Esophagus muscularis mucosa (tissue), 4 donors: ENCODE measurements at regions not wholly inside any gene's neighbourhood (a gene's known extent, or its start where the extent isn't known, plus 50 kb on each side); places are given as distances from the start of the nearest gene placed in this dataset.

Experiments
- DNase-seq: peaks from one replicate; pipeline ENCODE4 v3.0.0-alpha.2; 2017; ENCODE audit errors: extremely low spot score
- H3K27ac ChIP-seq, 4 donors: fragments of 200-600 bp; sonication (generic); replicated peaks in 1 of 4; 1 replicate in 3 of 4; 2 replicates in 1 of 4; pipeline ENCODE4 v1.5.1; 2016 to 2019; ENCODE audit warnings: mild to moderate bottlenecking in 1 of 4
- H3K27me3 ChIP-seq, 4 donors: fragments of 200-600 bp; sonication (generic); one replicate each; pipeline versions ENCODE4 v1.5.1 to v1.6.0; 2016 to 2019
- H3K36me3 ChIP-seq, 4 donors: fragments of 200-600 bp; sonication (generic); one replicate each; pipeline ENCODE4 v1.5.1; 2016 to 2019
- H3K4me1 ChIP-seq, 4 donors: fragments of 200-600 bp; sonication (generic); one replicate each; pipeline ENCODE4 v1.5.1; 2016 to 2019
- H3K4me3 ChIP-seq, 4 donors: fragments of 200-600 bp; sonication (generic); 1 replicate in 2 of 4; 2 replicates in 2 of 4; pipeline ENCODE4 v1.5.1; 2016 to 2019; ENCODE audit warnings: mild to moderate bottlenecking in 4 of 4, moderate library complexity in 1 of 4
- H3K9me3 ChIP-seq, 4 donors: fragments of 200-600 bp; sonication (generic); 1 replicate in 3 of 4; 2 replicates in 1 of 4; pipeline ENCODE4 v1.5.1; 2016 to 2019
- EP300 ChIP-seq: sonication (generic); formaldehyde crosslinking; IDR thresholded peaks from one replicate; pipeline ENCODE4 v1.6.1; 2017; ENCODE audit warnings: antibody characterized with exemption
- POLR2A ChIP-seq: fragments of 450-650 bp; IDR thresholded peaks from one replicate; pipeline ENCODE4 v1.6.1; 2017; ENCODE audit warnings: antibody characterized with exemption, moderate library complexity, mild to moderate bottlenecking, low read depth
- POLR2AphosphoS5 ChIP-seq, 2 donors: sonication (generic); formaldehyde crosslinking; IDR thresholded peaks; one replicate each; pipeline ENCODE4 v1.6.1; 2017; ENCODE audit warnings: antibody characterized with exemption in 2 of 2
- WGBS: methylation state at CpG from one replicate; pipeline ENCODE4 v1.1.5; 2018; 5-methylcytosine and 5-hydroxymethylcytosine counted together
- intact Hi-C: fragments of 100-400 bp; cut with DNase I; formaldehyde crosslinking; loops from one replicate; pipeline ENCODE4 v1.15.1; 2023
- TF ChIP-seq, protein P1 (sequence below), 3 experiments: fragments of 200-600 bp in 2 of 3; fragments of 450-650 bp in 1 of 3; sonication (generic) in 2 of 3; IDR thresholded peaks; one replicate each; pipeline ENCODE4 v1.5.1; 2017 to 2019; ENCODE audit warnings: antibody characterized with exemption in 3 of 3, mild to moderate bottlenecking in 2 of 3, moderate library complexity in 1 of 3

GRCh38 chr20:19888269-19888671 lies 128.9 kb upstream of the NAA20 start:
- no peaks in the 10 kb centered on the region for H3K27me3 ChIP-seq
- intact Hi-C loops = loop anchor here (5.0 to 10.0 kb wide), 3 partner anchors 89 to 109 kb away; no protein-coding TSS in a partner anchor
- peaks cover 66 to 82% (median 77%) of the 10 kb centered on the region in 4 donors for H3K4me1 ChIP-seq
- 46% methylated on average over 8 of the region's 8 CpGs for WGBS
- TF ChIP-seq, protein P1, sequence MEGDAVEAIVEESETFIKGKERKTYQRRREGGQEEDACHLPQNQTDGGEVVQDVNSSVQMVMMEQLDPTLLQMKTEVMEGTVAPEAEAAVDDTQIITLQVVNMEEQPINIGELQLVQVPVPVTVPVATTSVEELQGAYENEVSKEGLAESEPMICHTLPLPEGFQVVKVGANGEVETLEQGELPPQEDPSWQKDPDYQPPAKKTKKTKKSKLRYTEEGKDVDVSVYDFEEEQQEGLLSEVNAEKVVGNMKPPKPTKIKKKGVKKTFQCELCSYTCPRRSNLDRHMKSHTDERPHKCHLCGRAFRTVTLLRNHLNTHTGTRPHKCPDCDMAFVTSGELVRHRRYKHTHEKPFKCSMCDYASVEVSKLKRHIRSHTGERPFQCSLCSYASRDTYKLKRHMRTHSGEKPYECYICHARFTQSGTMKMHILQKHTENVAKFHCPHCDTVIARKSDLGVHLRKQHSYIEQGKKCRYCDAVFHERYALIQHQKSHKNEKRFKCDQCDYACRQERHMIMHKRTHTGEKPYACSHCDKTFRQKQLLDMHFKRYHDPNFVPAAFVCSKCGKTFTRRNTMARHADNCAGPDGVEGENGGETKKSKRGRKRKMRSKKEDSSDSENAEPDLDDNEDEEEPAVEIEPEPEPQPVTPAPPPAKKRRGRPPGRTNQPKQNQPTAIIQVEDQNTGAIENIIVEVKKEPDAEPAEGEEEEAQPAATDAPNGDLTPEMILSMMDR (IDR thresholded peaks at IDR 0.05) = no peak
- TF ChIP-seq POLR2AphosphoS5 (IDR thresholded peaks at IDR 0.05) = peak in 1 of 2 donors; percentile 9
- H3K36me3 ChIP-seq = peaks cover 0 to 34% (median 7%) of the 10 kb centered on the region in 4 donors
- peak overlapping the region; percentile 85 to 87 (median 86) for H3K27ac ChIP-seq
- H3K9me3 ChIP-seq = no peaks in the 10 kb centered on the region
- H3K4me3 ChIP-seq = peak overlapping the region; percentile 37 to 56 (median 46)
- DNase-seq = no peak

GRCh38 chr20:19889011-19889953 lies 127.9 kb upstream of the NAA20 start:
- DNase-seq = no peak
- H3K27me3 ChIP-seq = no peaks in the 10 kb centered on the region
- TF ChIP-seq POLR2AphosphoS5 (IDR thresholded peaks at IDR 0.05) (peak; percentile 33 to 55), POLR2A (no peak)
- peaks cover 66 to 77% (median 72%) of the 10 kb centered on the region in 4 donors for H3K4me1 ChIP-seq
- peak overlapping the region; percentile 85 to 87 (median 86) for H3K27ac ChIP-seq
- 19% methylated on average over 10 of the region's 21 CpGs for WGBS
- peaks cover 0 to 43% (median 9%) of the 10 kb centered on the region in 4 donors for H3K36me3 ChIP-seq
- no peaks in the 10 kb centered on the region for H3K9me3 ChIP-seq
- peak overlapping the region; percentile 37 to 56 (median 46) for H3K4me3 ChIP-seq
- intact Hi-C loops = loop anchor here (5.0 to 10.0 kb wide), 3 partner anchors 88 to 108 kb away; no protein-coding TSS in a partner anchor

- no peaks in the 10 kb centered on the region for H3K9me3 ChIP-seq
- DNase-seq = no peak
- H3K27me3 ChIP-seq = no peaks in the 10 kb centered on the region
- H3K4me3 ChIP-seq = peak overlapping the region in 2 of 4 donors; percentile 48 to 56
- H3K27ac ChIP-seq = peak overlapping the region; percentile 85 to 87 (median 86)
- H3K36me3 ChIP-seq = peaks cover 0 to 54% (median 9%) of the 10 kb centered on the region in 4 donors
- whole genome bisulfite sequencing = 79% methylated on average over 4 of the region's 4 CpGs
- TF ChIP-seq, protein P1 (IDR thresholded peaks at IDR 0.05) = no peak
- TF ChIP-seq POLR2AphosphoS5 (IDR thresholded peaks at IDR 0.05) (no peak), POLR2A (no peak), EP300 (no peak)
- intact Hi-C loops = no loop called here
- H3K4me1 ChIP-seq = peaks cover 55 to 65% (median 60%) of the 10 kb centered on the region in 4 donors
Observed at GRCh38 chr20:19890445-19891051, 126.6 kb upstream of the NAA20 start.

- Histone ChIP-seq H3K9me3 (no peaks in the 10 kb centered on the region), H3K4me1 (peaks cover 29 to 36% (median 34%) of the 10 kb centered on the region in 4 donors), H3K4me3 (no peak overlapping the region), H3K36me3 (peaks cover 0 to 82% (median 15%) of the 10 kb centered on the region in 4 donors), H3K27me3 (no peaks in the 10 kb centered on the region), H3K27ac (no peak overlapping the region)
- no peak for DNase-seq
- 84% methylated on average over 4 of the region's 4 CpGs for WGBS
- TF ChIP-seq POLR2AphosphoS5 (IDR thresholded peaks at IDR 0.05) = no peak
- intact Hi-C loops = no loop called here
Observed at GRCh38 chr20:19893356-19893755, 123.8 kb upstream of the NAA20 start.

GRCh38 chr20:19895761-19896160 lies 121.4 kb upstream of the NAA20 start:
- TF ChIP-seq POLR2A = no peak
- TF ChIP-seq EP300 = no peak
- TF ChIP-seq, protein P1 (IDR thresholded peaks at IDR 0.05) = no peak
- TF ChIP-seq POLR2AphosphoS5 (IDR thresholded peaks at IDR 0.05) = no peak
- H3K36me3 ChIP-seq = peaks cover 0 to 85% (median 15%) of the 10 kb centered on the region in 4 donors
- no peak overlapping the region for H3K27ac ChIP-seq
- no peak for DNase-seq
- WGBS = 94% methylated on average over 2 of the region's 2 CpGs
- H3K4me1 ChIP-seq = peaks cover 5 to 18% (median 11%) of the 10 kb centered on the region in 4 donors
- intact Hi-C loops = no loop called here
- H3K27me3 ChIP-seq = no peaks in the 10 kb centered on the region
- H3K4me3 ChIP-seq = no peak overlapping the region
- H3K9me3 ChIP-seq = no peaks in the 10 kb centered on the region
